GM12874 (cell line): ENCODE measurements at regions not wholly inside any gene's neighbourhood (a gene's known extent, or its start where the extent isn't known, plus 50 kb on each side); places are given as distances from the start of the nearest gene placed in this dataset.

ENCODE experiments used
- TF ChIP-seq, protein P1 (sequence below): IDR thresholded peaks from 2 replicates; pipeline ENCODE4 v1.5.1; 2011; ENCODE audit warnings: low read depth, mild to moderate bottlenecking, control low read depth, low read length, moderate library complexity; ENCODE audit not compliant: insufficient read depth

DNA sequence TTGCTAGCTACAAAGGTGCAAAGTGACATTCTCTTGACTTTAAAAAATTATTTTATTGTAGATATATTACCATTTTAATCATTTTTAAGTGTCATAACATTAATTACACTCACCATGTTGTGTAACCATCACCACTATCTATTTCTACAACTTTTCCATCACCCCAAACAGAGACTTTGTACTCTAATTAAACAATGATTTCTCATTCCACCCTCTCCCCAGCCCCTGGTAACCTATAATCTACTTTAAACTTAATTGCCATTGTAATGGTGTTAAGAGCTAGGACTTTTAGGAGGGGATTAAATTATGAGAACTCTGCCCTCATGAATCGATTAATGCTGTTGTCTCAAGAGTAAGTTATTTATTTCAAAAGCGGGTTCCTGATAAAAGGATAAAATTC, 352.9 kb upstream of the SEL1L start:
- TF ChIP-seq, protein P1, sequence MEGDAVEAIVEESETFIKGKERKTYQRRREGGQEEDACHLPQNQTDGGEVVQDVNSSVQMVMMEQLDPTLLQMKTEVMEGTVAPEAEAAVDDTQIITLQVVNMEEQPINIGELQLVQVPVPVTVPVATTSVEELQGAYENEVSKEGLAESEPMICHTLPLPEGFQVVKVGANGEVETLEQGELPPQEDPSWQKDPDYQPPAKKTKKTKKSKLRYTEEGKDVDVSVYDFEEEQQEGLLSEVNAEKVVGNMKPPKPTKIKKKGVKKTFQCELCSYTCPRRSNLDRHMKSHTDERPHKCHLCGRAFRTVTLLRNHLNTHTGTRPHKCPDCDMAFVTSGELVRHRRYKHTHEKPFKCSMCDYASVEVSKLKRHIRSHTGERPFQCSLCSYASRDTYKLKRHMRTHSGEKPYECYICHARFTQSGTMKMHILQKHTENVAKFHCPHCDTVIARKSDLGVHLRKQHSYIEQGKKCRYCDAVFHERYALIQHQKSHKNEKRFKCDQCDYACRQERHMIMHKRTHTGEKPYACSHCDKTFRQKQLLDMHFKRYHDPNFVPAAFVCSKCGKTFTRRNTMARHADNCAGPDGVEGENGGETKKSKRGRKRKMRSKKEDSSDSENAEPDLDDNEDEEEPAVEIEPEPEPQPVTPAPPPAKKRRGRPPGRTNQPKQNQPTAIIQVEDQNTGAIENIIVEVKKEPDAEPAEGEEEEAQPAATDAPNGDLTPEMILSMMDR, result no peak

DNA sequence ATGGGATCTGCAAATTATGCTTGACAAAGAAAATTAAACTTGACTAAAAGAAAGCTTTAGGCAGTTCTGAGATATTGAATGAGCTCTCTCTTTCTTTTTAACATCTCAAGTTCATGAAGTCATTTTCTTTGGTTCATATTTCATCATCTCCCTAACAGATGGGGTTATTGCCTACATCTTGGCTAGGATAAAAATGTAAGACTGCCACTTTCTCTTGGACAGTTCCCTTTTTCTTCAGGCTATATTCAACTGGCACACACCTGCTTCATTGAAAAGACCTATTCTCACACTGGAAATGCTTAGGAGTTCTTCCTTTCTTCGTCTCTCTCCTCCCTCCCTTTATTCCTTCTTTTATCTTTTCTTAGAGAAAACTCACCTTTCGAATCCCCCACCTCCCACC, 355.9 kb upstream of the SEL1L start:
- TF ChIP-seq, protein P1, result no peak

DNA sequence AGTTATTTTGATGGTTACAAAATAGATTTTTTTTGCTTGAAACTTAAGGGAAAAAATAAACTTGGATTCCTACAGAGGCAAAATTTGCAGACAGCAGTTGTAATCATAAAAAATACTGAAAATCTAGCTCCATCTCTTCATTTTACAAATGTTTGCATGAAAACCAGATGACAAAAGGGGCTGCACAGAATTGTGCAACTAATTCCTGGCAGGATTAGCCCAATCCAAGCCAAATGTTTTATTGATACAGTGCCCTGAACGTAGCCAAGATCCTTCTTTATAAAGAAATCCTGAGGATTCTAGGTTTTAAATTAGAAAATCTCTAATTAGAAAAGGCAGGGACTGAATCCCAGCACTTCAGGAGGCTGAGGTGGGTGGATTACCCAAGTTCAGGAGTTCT, 356.4 kb upstream of the SEL1L start:
- TF ChIP-seq, protein P1, result no peak

DNA sequence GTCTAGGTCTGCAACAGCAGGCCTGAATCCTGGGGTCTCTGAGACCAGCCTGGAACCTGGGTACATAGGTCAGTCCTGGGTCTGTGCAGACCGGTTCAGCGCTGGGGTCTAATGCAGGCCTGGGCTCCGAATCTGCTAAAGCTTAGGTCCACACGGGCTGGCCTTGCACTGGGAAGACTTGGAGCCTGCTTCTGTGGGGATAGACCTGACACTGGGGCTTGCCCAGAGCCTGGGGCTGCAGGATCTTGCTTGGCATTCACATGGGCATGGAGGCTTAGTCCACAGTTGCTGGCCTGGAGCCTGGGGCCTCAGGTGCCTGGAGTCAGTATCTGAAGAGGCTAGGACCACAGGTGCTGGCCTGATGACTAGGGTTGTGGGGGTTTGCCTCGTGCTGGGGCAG, 369.8 kb upstream of the SEL1L start:
- TF ChIP-seq, protein P1, result no peak

DNA sequence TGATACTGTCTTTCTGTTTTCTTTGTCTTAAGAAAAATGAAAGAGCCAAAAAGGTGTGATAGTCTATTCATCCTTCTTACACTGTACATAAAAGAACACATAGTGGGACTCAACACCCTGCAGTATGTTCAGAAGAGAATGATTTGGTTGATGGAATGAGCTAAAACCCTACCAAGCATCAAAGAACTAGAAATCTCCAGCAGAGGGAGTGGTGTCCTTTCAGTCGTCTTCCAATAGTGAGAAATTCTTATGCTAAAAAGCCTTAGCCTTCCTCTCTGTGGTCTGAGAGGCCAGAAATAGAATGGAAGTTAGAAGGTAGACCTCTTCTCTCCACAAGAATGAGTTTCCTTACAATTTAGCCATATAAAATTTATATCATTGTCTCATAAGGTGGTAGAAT, 393.4 kb upstream of the SEL1L start:
- TF ChIP-seq, protein P1, result 0 out of 2 replicates have a peak, but pooled peaks have one; percentile 12

DNA sequence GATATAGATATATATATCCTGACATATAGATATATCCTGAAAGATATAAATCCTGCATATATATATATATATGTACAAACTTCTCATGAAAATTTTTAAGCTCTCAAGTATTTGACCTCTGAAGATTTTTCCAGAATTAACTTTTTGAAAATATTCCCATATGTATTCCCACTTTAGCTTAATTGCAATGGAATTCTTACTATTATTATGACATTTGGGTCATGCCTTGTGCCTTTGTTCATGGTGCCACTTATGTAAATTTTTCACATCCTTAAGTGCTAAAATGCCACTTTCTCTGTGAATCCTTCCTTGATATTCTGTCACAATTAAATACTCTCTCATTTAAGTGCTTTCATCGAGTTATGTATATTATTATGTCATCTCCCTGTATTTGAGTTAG, 398.2 kb upstream of the SEL1L start:
- TF ChIP-seq, protein P1, result no peak

DNA sequence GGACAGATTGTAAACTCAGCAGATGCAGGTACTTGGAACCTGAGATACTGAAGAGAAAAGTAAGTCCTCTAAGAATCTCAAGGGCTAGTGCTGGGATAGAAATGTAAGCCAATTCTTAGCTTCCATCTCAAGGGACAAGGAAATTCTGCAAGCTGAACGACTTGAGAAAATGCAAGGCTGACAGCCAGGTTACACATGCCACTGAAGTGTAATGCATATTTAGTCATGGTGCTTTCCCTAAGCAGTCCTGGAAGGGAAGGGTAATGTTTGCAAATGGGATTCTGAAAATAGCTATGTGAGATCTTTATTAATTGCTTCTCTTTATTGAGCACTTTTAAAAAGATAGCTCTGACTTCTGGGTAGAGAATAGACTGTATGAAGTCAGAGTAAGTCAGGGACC, 402.7 kb upstream of the SEL1L start:
- TF ChIP-seq, protein P1, result no peak

DNA sequence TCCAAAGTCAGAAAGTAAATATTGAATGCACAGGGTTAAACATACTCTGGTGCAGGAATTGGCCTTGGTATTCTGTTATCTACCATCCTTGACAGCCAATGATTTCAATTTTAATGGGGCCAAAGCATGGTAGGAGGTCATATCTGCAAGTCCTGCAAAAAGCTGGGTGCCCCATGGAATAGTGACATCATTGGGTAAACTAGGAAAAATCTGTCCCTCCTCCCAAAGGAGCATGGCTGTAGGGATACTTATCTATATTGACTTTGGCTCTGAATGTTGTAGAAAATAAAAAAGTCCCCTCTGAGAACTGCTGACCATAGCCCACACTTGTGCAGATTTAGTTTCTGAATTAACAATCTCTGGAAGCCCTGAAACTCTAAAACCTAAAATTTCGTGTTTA, 403.2 kb upstream of the SEL1L start:
- TF ChIP-seq, protein P1, result no peak
